ENCODE measurements at regions not wholly inside any gene's neighbourhood (a gene's known extent, or its start where the extent isn't known, plus 50 kb on each side); places are given as distances from the start of the nearest gene placed in this dataset.

DNA sequence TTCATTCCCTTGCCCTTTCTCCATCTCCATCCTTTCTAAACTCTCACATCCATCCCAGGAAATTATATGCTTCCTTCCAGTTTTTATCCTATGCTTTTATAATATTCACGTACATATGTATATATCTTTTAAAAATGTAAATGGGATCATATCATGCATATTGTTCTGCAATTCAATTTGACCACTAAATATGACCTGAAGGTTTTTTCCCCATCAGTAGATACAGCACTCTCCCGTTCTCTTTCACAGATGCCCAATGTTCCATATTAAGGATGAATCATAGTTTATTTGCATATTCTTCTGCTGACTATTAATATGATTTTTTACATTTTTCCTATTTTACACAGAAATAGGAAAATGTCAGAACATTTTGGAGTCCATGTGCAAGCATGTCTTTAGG is 213.3 kb upstream of the PARD3B start:
- no peak for DNase-seq

DNA sequence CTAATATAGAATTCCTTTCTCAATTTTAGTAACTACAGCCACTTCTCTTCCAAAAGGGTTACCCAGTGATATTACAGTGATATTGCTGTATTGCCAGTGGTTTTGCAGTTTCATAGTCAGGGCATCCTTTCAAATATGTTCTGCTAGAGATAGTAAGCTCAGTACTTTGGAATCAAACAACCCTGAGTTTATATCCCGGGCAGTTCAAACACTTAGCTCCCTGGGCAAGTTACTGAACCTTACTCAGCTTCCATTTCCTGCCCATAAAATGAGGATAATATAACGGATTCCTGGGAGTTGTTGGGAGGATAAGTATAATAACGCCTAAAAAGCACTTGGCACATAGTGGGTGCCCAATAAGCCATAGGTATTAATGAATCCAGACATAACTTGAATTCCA is 212.6 kb upstream of the PARD3B start:
- DNase-seq = no peak

DNA sequence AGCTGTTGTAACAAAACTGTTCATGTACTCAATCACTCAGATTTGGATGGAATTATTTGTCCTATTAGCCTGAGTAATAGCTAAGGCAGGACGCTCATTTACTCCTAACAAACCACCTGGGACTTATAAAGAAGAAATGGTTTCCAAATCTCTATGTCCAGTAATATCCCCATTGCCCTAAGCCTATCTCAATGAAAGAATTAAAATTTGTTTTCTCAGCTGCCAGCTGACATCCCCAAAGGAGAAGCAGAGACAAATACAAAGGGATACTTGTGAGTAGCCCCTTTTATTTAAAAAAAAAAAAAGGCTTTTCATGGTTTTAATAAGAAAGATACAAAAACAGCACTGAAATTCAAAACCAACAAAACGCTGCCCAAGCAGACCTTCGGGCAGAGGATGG is 211.4 kb upstream of the PARD3B start:
- DNase-seq = no peak

DNA sequence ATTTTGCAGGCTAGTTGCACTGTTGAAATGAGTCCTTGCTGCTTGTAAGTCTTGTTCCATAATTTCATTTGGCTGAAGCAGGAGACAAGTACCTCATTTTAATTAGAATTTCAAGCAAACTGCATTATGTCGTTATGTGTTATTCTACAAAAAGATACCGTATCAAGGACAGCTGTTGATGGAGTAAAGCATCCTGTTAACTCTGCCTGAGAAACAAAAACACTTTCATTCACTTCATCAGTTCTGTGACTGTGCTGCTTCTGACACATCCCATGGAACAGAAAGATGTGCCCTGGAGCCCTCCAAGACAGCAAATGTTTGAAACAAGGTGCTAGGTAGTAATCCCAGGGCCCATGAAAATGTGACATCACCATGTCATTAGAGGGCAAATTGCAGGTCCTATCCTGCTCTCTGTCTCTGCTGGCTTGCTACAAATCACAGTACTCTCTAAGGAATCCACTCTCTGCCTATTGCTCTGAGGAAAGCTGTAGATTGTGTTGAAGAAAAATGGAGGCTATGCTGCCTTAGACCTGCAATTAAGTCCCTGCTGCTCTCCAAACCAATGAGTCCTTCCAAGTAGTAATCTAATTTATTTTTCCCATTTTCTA is 209.7 kb upstream of the PARD3B start:
- no peak for DNase-seq

DNA sequence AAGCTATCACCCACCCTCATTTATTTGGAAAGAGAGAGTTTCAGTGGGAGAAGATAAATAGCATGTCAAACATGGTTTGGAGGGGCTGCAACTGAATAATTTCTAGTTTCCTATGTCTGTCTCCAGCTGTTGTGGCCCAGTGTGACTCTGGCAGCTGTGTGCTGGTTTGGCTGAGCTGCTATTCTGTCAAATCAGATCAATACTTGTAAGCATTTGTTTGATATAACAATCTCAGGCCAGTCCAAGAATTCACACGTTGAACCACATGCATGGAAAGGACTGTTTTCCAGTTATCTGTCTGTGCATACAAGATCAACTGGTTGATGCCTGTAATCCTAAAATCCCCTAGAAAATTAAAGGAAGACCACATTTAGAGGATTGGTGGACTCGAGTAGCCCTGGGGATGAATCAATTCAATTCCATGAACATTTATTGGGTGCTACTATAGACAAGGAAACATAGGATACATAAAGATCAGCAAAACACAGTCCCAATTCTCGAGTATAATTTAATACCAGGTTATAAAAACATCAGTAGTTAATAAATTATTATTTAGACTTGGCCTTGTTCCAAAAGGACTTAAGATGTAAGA is 209.0 kb upstream of the PARD3B start:
- no peak for DNase-seq

DNA sequence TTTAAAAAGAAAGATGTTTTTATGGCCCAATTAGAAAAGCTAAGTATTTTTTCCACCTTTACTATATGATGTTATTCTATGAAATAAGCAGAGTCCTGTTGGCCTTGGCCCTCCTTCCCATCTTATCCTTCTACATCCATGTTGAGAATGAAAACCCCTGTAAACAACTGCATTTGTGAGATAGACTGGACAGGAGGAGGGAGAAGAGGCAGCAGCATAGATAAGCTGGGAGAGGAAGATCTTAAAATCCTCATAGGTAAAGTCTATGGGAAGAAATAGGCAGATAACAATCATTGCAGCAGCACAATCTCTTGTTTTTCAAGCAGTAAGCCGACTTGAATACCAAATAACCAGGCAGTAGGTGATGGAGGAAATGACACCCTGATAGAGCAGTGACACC is 207.6 kb upstream of the PARD3B start:
- DNase-seq = no peak

DNA sequence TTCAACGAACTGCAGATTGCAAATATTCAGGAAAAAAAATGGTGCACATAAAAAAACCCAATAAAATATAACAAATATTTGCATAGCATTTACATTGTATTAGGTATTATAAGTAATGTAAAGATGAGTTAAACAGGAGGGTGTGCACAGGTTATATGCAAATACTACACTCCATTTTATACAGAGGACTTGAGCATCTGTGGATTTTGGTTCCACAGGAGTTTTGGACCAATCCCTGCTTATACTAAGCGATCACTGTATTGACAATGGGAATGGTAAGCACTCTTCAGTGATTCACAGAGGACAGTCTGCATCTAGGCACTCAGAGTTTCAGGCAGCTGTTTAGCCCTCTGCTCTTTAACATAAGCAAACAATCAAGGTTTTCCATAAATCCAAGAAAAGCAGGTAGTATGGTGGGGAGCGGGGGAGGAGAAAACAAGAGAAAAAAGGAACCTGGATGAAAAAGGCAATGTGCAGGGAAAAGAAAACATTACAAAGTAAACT is 206.0 kb upstream of the PARD3B start:
- DNase-seq = no peak

DNA sequence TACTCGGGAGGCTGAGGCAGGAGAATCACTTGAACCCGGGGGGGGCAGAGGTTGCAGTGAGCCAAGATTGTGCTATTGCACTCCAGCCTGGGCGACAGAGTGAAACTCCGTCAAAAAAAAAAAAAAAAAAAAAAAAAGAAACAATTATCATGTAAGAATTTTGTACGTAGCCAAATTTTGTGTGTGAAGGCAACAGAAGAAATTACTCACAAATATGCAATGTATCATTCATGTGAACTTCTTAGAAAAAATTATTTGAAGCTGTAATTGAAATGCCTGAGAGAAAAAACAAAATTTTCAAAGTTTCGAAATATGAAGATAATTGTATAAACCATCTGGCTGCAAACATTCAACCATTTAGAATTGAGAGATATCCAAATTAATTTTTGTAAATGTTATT is 204.8 kb upstream of the PARD3B start:
- DNase-seq = no peak

DNA sequence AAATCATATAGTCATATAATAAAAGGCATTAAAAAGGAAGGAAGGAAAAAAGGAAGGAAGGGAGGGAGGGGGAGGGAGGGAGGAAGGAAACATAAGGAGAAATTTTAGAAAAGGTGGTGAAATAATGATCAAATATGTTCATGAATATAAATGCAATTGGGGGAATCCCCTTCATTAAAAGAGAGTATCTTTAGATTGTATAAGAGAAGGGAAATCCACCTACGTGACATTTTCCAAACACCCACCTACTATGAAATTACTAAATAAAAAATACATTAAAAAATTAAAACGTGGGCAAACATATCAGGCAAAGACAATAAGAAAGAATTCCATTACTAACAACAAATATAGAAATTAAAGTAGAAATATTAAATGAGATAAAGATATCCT is 203.4 kb upstream of the PARD3B start:
- DNase-seq = no peak

DNA sequence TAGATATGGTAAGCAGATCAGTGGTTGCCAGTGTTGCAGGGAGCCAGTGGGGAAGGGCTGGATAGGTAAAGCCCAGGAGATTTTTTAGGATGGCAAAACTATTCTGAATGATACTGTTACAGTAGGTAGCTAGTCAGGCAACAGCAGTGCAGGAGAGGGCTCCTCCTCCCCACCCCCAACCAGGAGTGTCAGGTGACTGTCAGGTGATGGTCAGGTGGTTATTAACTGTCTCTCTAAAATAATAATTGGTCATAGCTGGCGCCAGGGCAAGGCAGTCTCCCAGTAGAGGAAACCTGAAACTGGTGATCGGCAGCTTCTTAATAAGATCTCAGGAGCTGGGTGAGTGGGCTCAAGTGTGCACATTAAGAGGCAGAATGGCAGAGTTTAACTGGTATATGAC is 201.6 kb upstream of the PARD3B start:
- DNase-seq = no peak

DNA sequence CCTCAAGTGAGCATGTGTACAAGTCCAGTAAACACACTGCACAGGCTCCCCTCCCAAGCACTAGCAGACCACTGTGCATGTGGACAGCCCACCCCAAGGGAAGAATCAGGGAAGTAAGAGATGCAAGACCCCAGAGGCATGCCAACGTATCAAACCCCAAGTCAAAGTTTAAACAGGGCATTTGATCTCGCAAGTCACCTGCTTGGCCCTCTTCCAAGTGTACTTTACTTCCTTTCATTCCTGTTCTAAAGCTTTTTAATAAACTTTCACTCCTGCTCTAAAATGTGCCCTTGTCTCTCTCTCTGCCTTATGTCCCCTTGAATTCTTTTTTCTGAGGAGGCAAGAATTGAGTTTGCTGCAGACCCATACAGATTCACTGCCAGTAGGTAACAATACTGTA is 201.2 kb upstream of the PARD3B start:
- no peak for DNase-seq

DNA sequence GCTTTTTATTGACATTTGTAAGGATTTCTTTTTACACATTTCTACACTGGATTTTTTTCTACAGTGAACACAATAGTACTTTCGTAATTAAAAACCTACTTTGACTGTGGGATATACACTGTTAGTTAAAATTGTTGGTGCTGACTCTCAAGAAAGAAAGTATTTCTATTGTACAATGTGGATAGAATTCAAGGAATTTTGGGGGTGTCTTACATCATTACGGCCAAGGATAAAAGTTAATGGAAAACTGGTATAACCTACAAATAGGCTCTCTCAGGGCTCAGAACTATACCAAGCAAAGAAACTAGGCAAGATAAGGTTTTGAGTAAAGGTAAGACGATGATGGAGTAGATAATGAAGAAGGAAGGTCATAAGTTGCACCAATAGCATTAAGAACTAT is 198.4 kb upstream of the PARD3B start:
- DNase-seq = no peak

DNA sequence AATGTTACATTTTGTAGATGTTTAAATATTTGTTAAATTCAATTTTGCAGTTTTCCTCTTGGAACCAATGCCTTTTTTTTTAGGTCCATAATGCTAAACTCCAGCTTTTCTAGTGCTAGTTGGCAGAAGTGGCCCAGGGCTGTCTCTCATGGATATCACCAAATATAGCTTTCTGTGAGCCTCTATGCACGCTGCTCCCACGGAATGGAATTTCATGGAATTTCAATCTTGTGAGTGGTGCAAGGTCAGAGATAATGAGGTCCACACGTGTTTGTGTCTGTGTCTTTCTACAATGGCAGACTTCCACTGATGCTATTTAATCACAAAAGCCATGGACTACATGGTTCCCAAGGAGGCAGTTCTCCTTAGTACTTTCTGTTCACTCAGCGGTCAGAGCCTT is 191.5 kb upstream of the PARD3B start:
- no peak for DNase-seq

DNA sequence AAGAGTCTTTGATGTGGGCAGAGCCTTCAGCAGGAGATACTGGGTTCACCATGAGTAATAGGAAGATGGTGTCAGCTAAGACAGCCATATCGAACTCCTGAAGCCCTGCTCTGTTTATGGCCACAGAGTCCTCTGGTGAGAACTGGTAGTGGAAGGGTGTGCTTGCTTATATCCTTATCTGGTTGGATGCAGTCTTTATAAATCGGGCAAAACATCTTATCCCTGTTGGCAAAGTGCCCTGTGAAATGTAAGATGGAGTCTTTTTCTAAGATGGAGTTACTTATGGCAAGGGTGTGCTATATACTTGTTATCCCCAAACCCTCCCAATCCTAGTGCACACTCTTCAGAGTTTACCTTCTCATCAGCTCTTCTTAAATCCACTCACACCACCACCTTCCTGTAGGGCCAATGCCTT is 190.8 kb upstream of the PARD3B start:
- DNase-seq = no peak

DNA sequence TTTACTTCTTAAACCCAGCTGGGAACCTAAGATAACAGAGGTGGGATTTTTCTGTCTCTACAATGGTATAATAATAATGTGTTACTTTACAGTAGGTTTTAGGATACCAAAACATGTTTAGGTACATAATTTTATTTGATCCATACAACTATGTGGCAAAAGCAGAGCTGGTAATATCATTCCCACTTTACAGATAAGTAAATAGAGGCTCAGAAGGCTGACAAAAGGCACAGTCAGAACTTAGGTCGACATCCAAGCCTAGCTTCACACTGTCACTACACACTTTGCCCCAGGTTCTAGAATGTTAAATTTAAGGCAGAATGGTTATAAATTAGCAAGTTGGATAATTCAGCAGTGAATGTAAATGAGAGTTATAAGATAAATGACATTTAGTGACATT is 189.6 kb upstream of the PARD3B start:
- no peak for DNase-seq

DNA sequence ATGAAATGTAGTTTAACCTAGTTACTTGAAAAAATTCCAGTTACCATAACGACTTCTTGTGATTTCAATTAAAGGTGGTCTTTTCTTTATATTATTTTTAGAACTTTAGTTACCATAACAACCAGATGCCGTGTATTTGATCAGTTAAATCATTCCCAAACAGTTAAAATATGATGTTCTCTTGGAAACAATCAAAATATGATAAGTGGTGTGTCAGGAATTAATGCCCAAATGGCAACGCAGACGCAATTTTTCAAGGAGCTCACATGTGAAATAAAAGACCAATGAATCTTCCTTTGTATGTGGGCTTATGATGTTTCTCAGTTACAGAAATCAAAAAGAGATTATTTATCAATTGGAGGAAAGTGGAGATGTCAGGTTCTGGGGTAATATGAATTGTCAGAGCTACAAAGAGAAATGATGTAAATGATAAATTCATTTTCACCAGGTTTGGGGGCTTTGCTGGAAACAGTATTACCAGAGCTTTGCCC is 189.1 kb upstream of the PARD3B start:
- DNase-seq = no peak

DNA sequence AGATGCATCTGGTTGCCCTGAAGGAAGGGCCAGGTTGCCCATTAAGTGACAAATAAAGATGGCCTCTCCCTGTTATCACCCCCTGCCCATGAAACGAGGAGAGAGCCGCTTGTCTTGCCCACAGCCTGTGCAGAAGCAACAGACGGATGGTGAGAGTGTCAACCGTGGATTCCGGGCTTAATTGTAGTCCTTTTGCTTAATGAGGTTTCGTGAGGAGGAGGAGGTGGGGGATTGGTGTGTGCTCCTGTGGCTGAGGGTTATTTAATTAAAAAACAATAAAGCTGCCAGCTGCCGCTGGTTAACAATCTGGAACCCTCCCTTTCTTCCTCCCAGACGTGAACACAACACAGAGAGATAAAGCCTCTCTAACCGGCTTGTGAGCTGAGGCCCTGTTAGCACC is 188.0 kb upstream of the PARD3B start:
- DNase-seq = no peak

DNA sequence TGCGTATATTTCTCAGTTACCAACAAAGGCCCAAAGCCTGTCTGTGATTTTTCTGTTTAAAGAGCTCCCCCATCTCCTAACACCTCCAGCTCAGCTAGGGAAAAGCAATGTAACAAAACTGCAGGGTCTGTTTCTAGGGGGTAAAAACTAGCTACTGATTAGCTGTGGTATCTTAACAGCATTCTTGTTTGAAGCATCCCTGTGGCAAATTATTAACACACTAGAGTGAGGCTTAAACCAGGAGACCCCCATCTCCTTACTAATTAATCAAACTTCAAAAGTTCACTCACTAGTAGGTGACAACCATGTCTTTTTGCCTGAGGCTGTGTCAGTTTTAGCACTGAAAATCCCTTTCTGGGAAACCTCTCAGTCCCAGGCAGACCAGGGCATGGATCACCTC is 186.2 kb upstream of the PARD3B start:
- no peak for DNase-seq

DNA sequence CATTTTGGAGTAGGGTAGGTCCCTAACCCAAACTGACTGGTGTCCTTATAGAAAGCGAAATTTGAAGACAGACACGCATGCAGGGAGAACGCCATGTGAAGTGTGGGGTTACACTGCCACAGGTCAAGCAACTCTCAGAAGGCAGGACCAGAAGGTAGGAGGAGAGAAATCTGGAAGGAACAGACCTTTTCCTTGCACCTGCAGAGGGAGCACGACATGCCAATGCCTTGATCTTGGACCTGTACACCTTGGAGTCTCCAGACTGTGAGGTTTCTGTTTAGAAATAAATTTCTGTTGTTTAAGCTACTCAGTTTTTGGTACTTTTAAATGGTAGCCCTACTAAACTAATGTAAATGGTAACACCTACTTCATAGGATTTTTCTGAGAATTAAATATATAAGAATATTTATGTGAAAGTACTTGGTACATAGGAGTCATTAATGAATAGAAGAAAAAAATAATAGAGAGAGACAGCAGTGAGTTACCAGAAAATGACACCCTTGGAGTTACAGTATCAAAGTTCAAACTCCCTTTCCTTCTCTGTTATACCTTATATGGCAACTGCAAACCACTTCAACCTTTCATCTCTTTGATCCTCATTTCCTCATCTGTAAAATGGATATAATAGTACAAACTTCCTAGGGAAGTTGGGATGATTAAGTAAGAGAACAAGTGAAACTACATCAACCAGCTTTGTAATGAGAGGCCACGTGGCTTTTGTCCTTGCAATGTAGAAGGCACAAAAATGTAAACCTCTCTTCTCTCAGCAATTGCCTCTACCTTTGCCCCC is 184.9 kb upstream of the PARD3B start:
- peak in 1 of 2 donors; percentile 26 for DNase-seq

DNA sequence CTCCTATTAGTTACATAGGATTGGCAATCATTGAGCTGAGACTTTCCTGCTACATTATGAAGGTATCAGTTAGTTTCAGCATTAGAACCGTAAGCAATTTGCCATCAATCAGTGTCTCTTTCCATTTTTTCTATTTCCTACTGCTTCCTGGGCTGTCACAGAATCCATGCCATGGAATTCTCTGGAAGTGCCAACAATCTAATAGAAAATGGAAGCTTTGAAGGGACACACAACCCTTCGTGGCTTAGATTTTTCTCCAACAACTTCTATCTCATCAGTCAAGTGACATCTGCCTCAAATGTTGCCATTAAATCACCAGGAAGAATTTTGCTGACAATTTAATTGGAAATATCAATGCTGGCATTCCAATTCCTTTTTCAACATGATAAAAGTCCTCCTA is 183.5 kb upstream of the PARD3B start:
- no peak for DNase-seq

DNA sequence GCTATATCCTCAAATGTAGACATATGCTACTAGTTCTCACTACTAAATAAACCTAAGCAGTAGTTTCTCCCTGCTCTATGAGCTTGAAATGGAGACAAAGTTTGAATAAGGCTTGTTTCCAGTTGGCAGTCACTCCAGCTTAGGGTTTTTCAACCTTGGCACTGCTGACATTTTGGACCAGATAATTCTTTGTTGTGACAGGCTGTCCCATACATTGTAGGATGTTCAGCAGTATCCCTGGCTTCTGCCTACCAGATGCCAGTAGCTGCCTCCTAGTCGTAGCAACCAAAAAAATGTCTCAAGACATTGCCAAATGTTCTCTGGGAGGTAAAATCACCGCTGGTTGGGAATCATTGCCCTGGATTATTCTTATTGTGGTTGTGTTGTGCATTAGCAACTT is 182.7 kb upstream of the PARD3B start:
- DNase-seq = no peak

DNA sequence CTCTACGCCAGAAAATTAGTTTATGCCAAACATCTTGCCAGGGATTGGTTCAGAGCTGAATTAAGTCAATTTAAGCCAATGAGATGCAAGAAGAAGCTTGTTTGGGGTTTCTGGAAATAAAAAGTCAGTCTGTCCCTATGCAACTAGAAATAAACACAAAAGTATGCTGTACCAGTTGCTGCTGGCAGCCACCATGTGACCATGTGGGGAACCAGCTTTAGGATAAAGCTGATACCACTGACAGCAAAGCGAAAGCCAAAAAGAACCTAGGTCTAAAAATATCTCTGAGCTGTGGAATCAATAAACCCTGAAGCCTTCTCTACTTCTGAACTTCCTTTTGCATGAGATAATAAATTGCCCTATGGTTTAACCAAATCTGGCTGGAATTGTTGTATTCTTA is 181.8 kb upstream of the PARD3B start:
- no peak for DNase-seq

DNA sequence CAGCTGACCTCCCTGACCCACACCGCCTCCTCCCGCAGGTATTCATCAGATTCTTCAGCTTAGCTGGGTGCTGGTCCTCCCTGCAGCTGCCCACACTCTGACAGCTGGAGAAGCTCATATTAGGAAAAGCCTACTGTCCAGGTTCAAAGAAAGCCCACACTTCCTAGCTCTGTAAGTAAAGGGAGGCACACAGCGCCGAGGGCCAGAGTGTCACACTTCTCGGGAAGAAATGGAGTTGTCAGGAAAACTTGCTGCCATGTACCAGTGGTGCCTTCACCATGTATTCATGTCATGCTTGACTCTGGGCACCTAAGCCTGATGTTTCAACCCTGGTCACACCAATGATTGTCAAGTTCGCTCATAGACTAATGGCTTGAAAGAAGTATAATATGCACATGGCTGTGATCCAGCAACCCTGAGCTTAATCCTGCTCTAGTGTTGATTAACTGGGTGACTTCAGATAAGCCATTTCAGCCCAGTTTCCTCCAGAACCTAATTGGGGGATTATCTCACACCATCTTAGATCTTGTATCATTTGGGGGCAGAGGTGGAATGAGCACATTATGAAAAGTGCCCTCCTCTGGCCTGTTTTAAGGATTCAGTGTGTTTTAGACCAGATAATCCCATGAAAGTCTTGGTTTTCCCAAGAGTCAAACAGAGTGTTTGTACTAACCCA is 180.3 kb upstream of the PARD3B start:
- no peak for DNase-seq

Data from inflammatory macrophage (primary cell).